Thyroid gland (tissue), 4 donors: ENCODE measurements at regions not wholly inside any gene's neighbourhood (a gene's known extent, or its start where the extent isn't known, plus 50 kb on each side); places are given as distances from the start of the nearest gene placed in this dataset.
"Not testable (repeated sequence)": the region's sequence is repeated elsewhere in the genome, so short reads cannot be mapped to it uniquely, and the experiment has no call there.

Experiments
- CTCF ChIP-seq, 6 experiments: fragments of 200-600 bp in 3 of 6; fragments of 450-650 bp in 3 of 6; sonication (generic) in 3 of 6; IDR thresholded peaks; one replicate each; pipeline ENCODE4 v1.5.1; 2016 to 2019; ENCODE audit warnings: antibody characterized with exemption in 6 of 6, mild to moderate bottlenecking in 2 of 6, inconsistent platforms in 1 of 6, moderate library complexity in 1 of 6
- POLR2A ChIP-seq, 2 donors: fragments of 450-650 bp; IDR thresholded peaks; one replicate each; pipeline ENCODE4 v1.6.1; 2017; ENCODE audit warnings: antibody characterized with exemption in 2 of 2, mild to moderate bottlenecking in 2 of 2, moderate library complexity in 1 of 2

GRCh38 chr10:108600511-108600910 is 1322.8 kb downstream of the XPNPEP1 start:
- not testable (repeated sequence) for TF ChIP-seq POLR2A, CTCF (IDR thresholded peaks at IDR 0.05)
